WERI-Rb-1 (cell line): ENCODE measurements at regions not wholly inside any gene's neighbourhood (a gene's known extent, or its start where the extent isn't known, plus 50 kb on each side); places are given as distances from the start of the nearest gene placed in this dataset.

Experiments
- DNase-seq: peaks from one replicate; pipeline ENCODE4 v3.0.0-alpha.2; 2020
- H3K27ac ChIP-seq: fragments of 250-450 bp; sonication (Bioruptor Pico); 2 replicates; pipeline ENCODE4 v1.5.1; 2020; ENCODE audit warnings: mild to moderate bottlenecking, moderate library complexity
- H3K27me3 ChIP-seq: fragments of 250-450 bp; sonication (Bioruptor Pico); 2 replicates; pipeline ENCODE4 v1.5.1; 2021; ENCODE audit warnings: mild to moderate bottlenecking, low read depth, moderate library complexity; ENCODE audit not compliant: insufficient read depth, severe bottlenecking
- H3K36me3 ChIP-seq: fragments of 250-450 bp; sonication (Bioruptor Pico); 2 replicates; pipeline ENCODE4 v1.5.1; 2020; ENCODE audit warnings: mild to moderate bottlenecking, moderate library complexity
- H3K4me3 ChIP-seq: 2 replicates; pipeline ENCODE4 v1.5.1; 2011; ENCODE audit warnings: low read depth, mild to moderate bottlenecking, control low read depth, low read length
- H3K9me3 ChIP-seq: fragments of 250-450 bp; sonication (Bioruptor Pico); 2 replicates; pipeline ENCODE4 v1.5.1; 2021; ENCODE audit warnings: mild to moderate bottlenecking, moderate library complexity; ENCODE audit not compliant: severe bottlenecking
- TF ChIP-seq, protein P1 (sequence below): IDR thresholded peaks from 2 replicates; pipeline ENCODE4 v1.5.1; 2011; ENCODE audit warnings: low read depth, mild to moderate bottlenecking, control low read depth, inconsistent platforms, low read length

DNA sequence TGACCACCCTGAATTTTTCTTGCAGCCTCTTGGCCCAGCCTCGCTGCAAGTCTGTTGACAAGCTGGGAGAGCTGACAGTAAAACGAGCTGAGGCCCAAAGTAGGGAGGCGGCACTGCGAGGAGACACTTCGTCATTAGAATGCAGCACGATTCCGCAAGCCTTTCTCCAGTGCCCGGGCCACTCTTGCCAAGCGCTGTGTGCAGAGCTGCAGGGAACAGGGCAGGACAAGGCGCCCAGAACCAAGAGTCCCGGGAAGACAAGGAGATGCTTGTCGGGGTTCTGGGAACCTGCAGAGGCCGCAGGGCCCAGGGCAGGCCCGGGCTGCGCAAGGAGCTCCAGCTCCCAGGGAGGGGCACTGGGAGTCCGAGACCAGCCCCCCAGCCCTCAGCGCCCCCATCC is 187.1 kb downstream of the BCOR start:
- Histone ChIP-seq H3K4me3 (no peak overlapping the region), H3K27me3 (no peaks in the 10 kb centered on the region), H3K36me3 (no peaks in the 10 kb centered on the region), H3K9me3 (no peaks in the 10 kb centered on the region), H3K27ac (no peak overlapping the region)
- TF ChIP-seq, protein P1, sequence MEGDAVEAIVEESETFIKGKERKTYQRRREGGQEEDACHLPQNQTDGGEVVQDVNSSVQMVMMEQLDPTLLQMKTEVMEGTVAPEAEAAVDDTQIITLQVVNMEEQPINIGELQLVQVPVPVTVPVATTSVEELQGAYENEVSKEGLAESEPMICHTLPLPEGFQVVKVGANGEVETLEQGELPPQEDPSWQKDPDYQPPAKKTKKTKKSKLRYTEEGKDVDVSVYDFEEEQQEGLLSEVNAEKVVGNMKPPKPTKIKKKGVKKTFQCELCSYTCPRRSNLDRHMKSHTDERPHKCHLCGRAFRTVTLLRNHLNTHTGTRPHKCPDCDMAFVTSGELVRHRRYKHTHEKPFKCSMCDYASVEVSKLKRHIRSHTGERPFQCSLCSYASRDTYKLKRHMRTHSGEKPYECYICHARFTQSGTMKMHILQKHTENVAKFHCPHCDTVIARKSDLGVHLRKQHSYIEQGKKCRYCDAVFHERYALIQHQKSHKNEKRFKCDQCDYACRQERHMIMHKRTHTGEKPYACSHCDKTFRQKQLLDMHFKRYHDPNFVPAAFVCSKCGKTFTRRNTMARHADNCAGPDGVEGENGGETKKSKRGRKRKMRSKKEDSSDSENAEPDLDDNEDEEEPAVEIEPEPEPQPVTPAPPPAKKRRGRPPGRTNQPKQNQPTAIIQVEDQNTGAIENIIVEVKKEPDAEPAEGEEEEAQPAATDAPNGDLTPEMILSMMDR: no peak
- DNase-seq: no peak

DNA sequence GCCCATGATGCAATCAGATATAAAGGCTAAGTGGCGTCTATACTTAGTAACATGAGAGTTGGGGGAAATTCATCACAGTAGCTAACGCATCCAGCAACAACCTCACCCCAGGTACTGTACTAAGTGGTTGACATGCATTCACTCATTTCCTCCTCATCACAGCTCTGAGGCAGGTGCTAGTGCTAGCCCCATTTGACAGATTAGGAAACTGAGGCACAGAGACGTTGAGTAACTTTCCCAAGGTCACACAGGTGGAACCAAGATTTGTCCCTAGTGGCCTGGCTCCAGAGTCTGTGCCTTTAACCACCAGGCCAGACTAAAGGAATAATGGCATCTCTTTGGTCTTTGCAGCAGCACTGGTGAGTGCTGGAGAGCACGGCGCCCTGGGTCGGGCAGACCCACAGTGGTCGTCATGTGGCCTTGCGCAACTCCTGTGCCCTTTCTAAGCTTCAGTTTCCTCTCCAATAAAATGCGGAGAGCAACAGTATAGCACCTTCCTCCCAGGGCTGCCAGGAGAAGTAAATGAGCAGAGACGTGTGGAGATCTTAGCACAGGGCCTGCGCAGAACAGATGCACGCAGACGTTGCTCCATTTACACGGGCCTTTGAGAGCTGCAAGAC is 186.4 kb downstream of the BCOR start:
- DNase-seq: no peak
- H3K27ac ChIP-seq: no peak overlapping the region
- H3K27me3 ChIP-seq: no peaks in the 10 kb centered on the region
- no peak overlapping the region for H3K4me3 ChIP-seq
- H3K9me3 ChIP-seq: no peaks in the 10 kb centered on the region
- H3K36me3 ChIP-seq: no peaks in the 10 kb centered on the region
- TF ChIP-seq, protein P1: no peak

DNA sequence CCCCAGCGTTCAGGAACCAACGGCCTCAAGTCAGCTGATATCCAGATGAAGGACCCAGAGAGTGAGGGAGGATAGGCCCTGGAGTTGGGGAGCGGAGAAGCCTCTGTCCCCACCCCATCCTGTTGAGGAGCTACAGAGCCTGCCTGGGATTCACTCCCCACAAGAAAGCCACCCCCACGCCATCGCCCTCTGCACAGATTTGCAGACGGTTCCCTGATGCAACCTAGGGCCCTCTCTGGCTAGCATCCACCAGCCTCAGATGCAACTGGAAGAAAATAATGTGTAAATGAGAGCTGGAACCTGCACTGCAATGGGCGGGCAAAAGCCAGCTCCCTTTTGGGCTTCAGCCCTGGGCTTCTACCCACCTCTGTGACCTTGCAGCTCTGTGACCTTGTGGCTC is 185.6 kb downstream of the BCOR start:
- Histone ChIP-seq H3K4me3 (no peak overlapping the region), H3K27ac (no peak overlapping the region), H3K27me3 (no peaks in the 10 kb centered on the region), H3K36me3 (no peaks in the 10 kb centered on the region), H3K9me3 (no peaks in the 10 kb centered on the region)
- TF ChIP-seq, protein P1: no peak
- DNase-seq: no peak

DNA sequence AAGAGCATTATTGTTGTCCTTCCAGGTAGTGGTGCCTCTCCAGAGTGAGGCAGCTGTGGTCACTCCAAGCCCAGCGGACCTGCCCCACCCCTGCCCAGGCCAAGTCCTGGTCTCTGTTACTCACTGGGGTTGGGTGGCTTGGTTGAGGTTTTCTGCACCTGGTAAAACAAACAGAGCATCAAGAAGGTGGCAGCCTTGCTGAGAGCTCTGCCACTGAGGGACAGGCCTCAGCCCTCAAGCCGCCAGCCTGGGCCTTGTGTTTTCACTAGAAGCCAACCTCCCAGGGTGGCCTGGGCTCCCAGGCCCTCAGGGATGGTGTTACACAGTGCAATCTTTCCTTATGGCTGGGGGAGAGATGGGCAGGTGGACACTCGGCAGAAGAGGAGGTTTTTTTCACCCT is 182.7 kb downstream of the BCOR start:
- Histone ChIP-seq H3K9me3 (no peaks in the 10 kb centered on the region), H3K4me3 (no peak overlapping the region), H3K27ac (no peak overlapping the region), H3K36me3 (no peaks in the 10 kb centered on the region), H3K27me3 (peaks cover 3% of the 10 kb centered on the region)
- no peak for DNase-seq
- TF ChIP-seq, protein P1: no peak

DNA sequence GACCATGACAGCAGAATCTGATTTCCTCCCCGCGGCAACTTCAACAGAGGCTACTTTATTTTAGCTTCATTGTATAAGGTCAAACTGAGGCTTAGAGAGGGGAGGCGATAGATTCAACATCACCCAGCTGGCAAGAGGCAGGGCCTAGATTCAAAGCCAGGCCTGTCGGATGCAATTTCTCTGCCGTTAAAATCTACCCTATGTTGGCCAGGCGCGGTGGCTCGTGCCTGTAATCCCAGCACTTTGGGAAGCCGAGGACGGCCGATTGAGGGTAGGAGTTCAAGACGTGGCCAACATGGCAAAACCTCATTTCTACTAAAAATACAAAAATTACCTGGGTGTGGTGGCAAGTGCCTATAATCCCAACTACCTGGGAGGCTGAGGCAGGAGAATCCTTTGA is 182.2 kb downstream of the BCOR start:
- H3K9me3 ChIP-seq: no peaks in the 10 kb centered on the region

More for the DNA sequence above, 182.2 kb downstream of the BCOR start:
- TF ChIP-seq, protein P1: no peak
- no peak for DNase-seq
- Histone ChIP-seq H3K4me3 (no peak overlapping the region), H3K36me3 (no peaks in the 10 kb centered on the region), H3K27ac (no peak overlapping the region), H3K27me3 (peaks cover 3% of the 10 kb centered on the region)
